Right lobe of liver (tissue), 6 donors: ENCODE measurements at regions not wholly inside any gene's neighbourhood (a gene's known extent, or its start where the extent isn't known, plus 50 kb on each side); places are given as distances from the start of the nearest gene placed in this dataset.
A peak's percentile ranks its signal among the peaks of the same experiment; 100 is the strongest.
"Not testable (repeated sequence)": the region's sequence is repeated elsewhere in the genome, so short reads cannot be mapped to it uniquely, and the experiment has no call there.

ENCODE experiments used
- ATAC-seq, 4 donors: fragments of 200-7000 bp; cut with Tn5 transposase; one replicate each; pipeline ENCODE4 v1.9.1; 2020; ENCODE audit warnings: mild to moderate bottlenecking in 4 of 4, moderate library complexity in 4 of 4
- DNase-seq, 3 donors: peaks; one replicate each; pipeline ENCODE4 v3.0.0-alpha.2; 2020
- H3K27ac ChIP-seq, 3 donors: fragments of 200-600 bp; one replicate each; pipeline ENCODE4 v1.8.0; 2022
- H3K27me3 ChIP-seq, 2 donors: fragments of 200-600 bp; one replicate each; pipeline ENCODE4 v1.8.0; 2022
- H3K36me3 ChIP-seq, 4 donors: fragments of 200-600 bp; sonication (generic) in 1 of 4; one replicate each; pipeline versions ENCODE4 v1.5.1 to v1.8.0; 2017 to 2022; ENCODE audit warnings: control low read depth in 1 of 4
- H3K4me1 ChIP-seq, 4 donors: fragments of 200-600 bp; sonication (generic) in 1 of 4; one replicate each; pipeline versions ENCODE4 v1.5.1 to v1.8.0; 2017 to 2022; ENCODE audit warnings: control low read depth in 1 of 4
- H3K4me3 ChIP-seq, 3 donors: fragments of 200-600 bp; one replicate each; pipeline ENCODE4 v1.8.0; 2022
- H3K9me3 ChIP-seq, 4 donors: fragments of 200-600 bp; sonication (generic) in 1 of 4; one replicate each; pipeline versions ENCODE4 v1.5.1 to v1.8.0; 2017 to 2022; ENCODE audit warnings: control low read depth in 1 of 4
- POLR2A ChIP-seq: fragments of 450-650 bp; IDR thresholded peaks from one replicate; pipeline ENCODE4 v1.6.1; 2017; ENCODE audit warnings: antibody characterized with exemption, mild to moderate bottlenecking
- WGBS: methylation state at CpG from one replicate; pipeline ENCODE4 v1.1.6; 2018; ENCODE audit warnings: low coverage, low lambda C conversion rate; ENCODE audit not compliant: insufficient coverage; ENCODE audit errors: missing lambda C conversion rate; 5-methylcytosine and 5-hydroxymethylcytosine counted together
- intact Hi-C, 2 donors: fragments of 100-400 bp; cut with DNase I; formaldehyde crosslinking; loops; one replicate each; pipeline versions ENCODE4 v1.11.2 to v1.14.1; 2022
- TF ChIP-seq, protein P1 (sequence below), 4 donors: fragments of 200-600 bp in 3 of 4; fragments of 450-650 bp in 1 of 4; IDR thresholded peaks; one replicate each; pipeline versions ENCODE4 v1.5.1 to v1.8.0; 2016 to 2022; ENCODE audit warnings: antibody characterized with exemption in 4 of 4, mild to moderate bottlenecking in 2 of 4
- donor health status: DM: no; HTN: yes; CAD: no.
- donor health status: DM: no; HTN: no; CAD: no.
- donor health status: DM: no; HTN: no; CAD: no.
- donor health status: DM: no; HTN: yes; CAD: no.
- donor health status: DM: no; HTN: yes; CAD: no.

DNA sequence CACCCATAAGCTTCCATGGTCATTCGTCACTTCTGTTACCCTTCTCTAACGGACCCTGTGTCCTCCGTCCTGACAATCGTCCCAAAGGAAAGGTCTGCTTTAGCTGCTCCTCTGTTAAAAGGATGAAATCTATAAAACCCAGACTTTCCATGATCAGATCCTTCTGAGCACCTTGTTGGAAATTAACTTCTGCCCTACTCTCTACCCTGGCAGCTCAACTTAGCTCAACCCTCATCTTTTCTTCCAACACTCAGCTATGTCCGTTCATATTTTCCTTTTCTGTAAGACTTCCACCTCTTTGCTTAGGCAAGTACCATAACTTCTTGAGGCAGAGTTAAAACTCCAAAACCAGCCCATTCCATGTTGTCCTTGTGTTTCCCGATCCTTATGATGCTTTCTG is 205.4 kb downstream of the SPATA31A6 start:
- H3K4me1 ChIP-seq: no peaks in the 10 kb centered on the region
- H3K27me3 ChIP-seq: no peaks in the 10 kb centered on the region
- no peak overlapping the region for H3K4me3 ChIP-seq
- peak; percentile 22 to 48 (median 27) for ATAC-seq
- intact Hi-C loops: no loop called here
- no peaks in the 10 kb centered on the region for H3K9me3 ChIP-seq
- no peak for DNase-seq
- TF ChIP-seq, protein P1, sequence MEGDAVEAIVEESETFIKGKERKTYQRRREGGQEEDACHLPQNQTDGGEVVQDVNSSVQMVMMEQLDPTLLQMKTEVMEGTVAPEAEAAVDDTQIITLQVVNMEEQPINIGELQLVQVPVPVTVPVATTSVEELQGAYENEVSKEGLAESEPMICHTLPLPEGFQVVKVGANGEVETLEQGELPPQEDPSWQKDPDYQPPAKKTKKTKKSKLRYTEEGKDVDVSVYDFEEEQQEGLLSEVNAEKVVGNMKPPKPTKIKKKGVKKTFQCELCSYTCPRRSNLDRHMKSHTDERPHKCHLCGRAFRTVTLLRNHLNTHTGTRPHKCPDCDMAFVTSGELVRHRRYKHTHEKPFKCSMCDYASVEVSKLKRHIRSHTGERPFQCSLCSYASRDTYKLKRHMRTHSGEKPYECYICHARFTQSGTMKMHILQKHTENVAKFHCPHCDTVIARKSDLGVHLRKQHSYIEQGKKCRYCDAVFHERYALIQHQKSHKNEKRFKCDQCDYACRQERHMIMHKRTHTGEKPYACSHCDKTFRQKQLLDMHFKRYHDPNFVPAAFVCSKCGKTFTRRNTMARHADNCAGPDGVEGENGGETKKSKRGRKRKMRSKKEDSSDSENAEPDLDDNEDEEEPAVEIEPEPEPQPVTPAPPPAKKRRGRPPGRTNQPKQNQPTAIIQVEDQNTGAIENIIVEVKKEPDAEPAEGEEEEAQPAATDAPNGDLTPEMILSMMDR (IDR thresholded peaks at IDR 0.05): no peak
- no peak for TF ChIP-seq POLR2A
- WGBS: 46% methylated on average over 6 of the region's 6 CpGs
- H3K36me3 ChIP-seq: no peaks in the 10 kb centered on the region
- H3K27ac ChIP-seq: no peak overlapping the region

DNA sequence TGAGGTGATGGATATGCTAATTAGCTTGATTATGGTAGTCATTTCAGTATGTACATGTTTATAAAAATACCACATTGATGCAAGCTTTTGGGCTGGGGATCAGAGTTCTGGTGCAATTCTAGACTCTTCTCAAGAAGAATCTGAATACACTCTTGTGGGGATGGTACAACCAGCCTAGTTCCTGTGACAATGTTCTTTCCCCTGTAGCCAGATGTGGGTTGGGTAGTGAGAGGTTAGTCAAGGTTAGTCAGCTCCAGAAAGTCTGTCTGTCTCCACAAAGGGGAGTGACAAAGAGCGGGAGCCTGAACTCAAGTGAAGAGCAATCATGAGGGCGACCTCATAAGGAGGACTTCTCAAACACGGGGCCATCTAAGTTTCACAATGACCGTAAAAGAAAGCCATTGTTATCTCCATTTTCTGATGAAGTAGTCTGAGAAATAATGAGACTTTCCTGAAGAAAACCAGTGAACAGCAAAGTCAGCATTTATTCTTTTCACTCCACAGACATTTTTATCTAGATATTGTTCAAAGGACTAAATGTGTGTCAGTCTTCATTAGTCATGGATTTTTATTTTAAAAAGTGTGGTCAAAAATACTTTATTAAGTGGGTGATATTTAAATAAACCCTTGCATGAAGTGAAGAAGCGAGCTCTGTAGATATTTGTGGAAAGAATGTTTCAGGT is 209.5 kb downstream of the SPATA31A6 start:
- H3K36me3 ChIP-seq, H3K27ac ChIP-seq, H3K4me1 ChIP-seq, DNase-seq, ATAC-seq, H3K9me3 ChIP-seq, intact Hi-C loops, H3K27me3 ChIP-seq, H3K4me3 ChIP-seq: not testable (repeated sequence)
- WGBS: 35% methylated on average over 4 of the region's 5 CpGs

DNA sequence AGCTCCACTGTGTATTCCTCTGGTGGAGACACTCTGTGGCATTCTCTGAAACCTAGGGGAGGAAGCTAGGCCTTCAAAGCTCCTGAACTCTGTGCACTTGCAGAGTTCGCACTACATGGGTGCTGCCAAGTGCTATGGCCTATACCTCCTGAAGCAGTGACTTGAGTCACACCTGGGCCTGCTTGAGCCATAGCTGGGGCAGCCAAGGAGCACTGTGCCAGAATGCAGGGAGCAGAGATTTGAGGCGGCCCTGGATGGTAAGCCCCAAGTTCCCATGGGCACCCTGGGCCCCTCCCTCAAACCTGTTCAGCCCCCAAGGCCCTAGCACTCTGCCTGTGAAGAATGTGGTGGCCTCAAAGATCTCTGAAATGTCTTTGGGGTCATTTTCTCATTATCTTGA is 212.9 kb downstream of the SPATA31A6 start:
- WGBS: 88% methylated on average over 1 of the region's 2 CpGs
- no peaks in the 10 kb centered on the region for H3K4me1 ChIP-seq
- H3K9me3 ChIP-seq: no peaks in the 10 kb centered on the region
- DNase-seq: no peak
- TF ChIP-seq, protein P1 (IDR thresholded peaks at IDR 0.05): no peak
- TF ChIP-seq POLR2A: no peak
- peak in 2 of 4 donors; percentile 9 to 33 for ATAC-seq
- no peak overlapping the region for H3K27ac ChIP-seq
- no peaks in the 10 kb centered on the region for H3K27me3 ChIP-seq
- H3K36me3 ChIP-seq: no peaks in the 10 kb centered on the region
- intact Hi-C loops: no loop called here
- no peak overlapping the region for H3K4me3 ChIP-seq

DNA sequence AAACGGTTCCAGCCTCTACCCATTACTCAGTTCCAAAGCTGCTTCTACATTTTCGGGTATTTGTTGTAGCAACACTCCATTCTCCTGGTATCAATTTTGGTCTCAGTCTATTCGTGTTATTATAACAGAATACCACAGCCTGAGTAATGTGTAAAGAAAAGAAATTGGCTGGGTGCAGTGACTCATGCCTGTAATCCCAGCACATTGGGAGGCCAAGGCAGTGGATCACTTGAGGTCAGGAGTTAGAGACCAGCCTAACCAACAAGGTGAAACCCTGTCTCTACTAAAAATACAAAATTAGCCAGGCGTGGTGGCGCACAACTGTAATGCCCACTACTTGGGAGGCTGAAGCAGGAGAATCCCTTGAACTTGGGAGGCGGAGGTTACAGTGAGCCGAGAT is 213.9 kb downstream of the SPATA31A6 start:
- H3K4me3 ChIP-seq, ATAC-seq, H3K27ac ChIP-seq, H3K9me3 ChIP-seq, H3K27me3 ChIP-seq, DNase-seq, intact Hi-C loops, H3K36me3 ChIP-seq, H3K4me1 ChIP-seq: not testable (repeated sequence)
- 54% methylated on average over 7 of the region's 7 CpGs for WGBS

DNA sequence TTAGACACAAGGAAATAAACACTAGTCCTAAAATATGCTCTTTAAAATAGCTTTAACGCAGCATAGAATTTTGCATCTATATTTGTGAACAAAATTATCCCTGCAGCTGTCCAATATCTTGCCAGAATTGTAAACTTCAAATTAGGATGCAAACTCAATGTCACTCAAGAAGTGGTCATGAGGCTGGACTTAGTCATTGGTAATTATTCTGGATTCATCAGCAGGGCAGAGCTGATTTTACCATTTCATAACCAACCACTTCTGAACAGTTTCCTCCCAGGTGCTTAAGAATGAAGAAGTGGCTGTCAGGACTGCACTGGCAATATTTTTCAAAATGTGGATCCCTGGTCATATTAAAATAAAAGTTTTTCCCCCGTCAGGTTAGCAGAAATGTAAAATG is 219.5 kb downstream of the SPATA31A6 start:
- H3K4me3 ChIP-seq, intact Hi-C loops, H3K9me3 ChIP-seq, H3K4me1 ChIP-seq, ATAC-seq, H3K27me3 ChIP-seq, H3K36me3 ChIP-seq, H3K27ac ChIP-seq, DNase-seq: not testable (repeated sequence)
- 43% methylated on average over 2 of the region's 2 CpGs for WGBS

DNA sequence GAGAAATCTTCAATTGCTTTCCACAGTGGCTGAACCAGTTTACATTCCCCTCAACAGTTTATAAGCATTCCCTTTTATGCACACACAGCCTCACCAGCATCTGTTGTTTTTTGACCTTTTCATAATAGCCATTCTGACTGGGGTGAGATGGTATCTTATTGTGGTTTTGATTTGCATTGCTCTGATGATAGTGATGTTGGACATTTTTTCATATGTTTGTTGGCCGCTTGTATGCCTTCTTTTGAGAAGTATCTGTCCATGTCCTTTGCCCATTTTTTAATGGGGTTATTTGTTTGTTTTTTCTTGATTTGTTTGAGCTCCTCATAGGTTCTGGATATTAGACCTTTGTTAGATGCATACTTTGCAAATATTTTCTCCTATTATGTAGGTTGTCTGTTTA is 226.1 kb downstream of the SPATA31A6 start:
- intact Hi-C loops, H3K27me3 ChIP-seq: not testable (repeated sequence)
- WGBS: 60% methylated on average over 1 of the region's 1 CpG

DNA sequence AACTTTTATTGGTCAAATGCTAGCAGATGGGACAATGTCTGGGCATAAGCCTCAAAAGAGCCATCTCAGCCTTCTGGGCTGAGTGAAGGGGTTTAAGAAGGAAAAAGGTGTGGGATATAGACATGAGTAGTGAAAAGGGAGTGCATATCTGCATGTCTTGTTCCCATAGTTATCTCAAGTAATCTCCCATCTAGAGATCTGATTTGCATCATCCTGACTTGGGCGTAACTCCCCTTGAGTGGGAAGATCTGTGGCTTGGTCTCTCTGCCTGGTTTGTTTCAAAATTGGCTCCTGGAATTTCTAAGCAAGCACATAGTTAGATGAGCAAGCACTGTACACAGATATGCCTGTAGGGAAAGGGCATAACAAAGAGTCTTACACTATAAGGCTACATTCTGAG is 228.9 kb downstream of the SPATA31A6 start:
- ATAC-seq, intact Hi-C loops, H3K27ac ChIP-seq, H3K36me3 ChIP-seq, H3K4me1 ChIP-seq, DNase-seq, H3K27me3 ChIP-seq, H3K9me3 ChIP-seq, H3K4me3 ChIP-seq: not testable (repeated sequence)
- WGBS: 71% methylated on average over 1 of the region's 1 CpG

More for the DNA sequence above, 226.1 kb downstream of the SPATA31A6 start:
- not testable (repeated sequence) for H3K36me3 ChIP-seq, DNase-seq, H3K4me1 ChIP-seq, H3K4me3 ChIP-seq, ATAC-seq, H3K9me3 ChIP-seq, H3K27ac ChIP-seq

DNA sequence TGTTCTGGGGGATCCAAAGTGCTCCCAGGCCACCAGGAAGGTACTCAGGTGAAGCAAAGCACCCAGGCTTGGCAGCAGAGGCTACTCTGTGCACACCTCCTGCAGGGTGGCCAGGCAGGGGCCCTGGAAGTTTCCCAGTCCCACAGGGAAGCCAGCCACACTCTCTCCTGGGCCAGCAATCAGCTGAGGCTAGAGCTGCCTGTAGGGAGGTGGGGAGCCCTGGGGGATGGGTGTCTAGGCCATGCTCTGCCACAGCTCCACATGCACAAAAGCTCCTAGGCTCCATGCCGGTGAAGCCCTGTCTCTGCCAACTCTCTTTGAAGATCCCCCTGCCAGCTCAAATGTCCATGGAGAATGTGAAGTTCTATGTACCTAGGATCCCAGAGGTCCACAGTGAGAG is 231.4 kb downstream of the SPATA31A6 start:
- H3K4me3 ChIP-seq, H3K27me3 ChIP-seq, H3K4me1 ChIP-seq, H3K27ac ChIP-seq, H3K9me3 ChIP-seq, DNase-seq, H3K36me3 ChIP-seq, intact Hi-C loops: not testable (repeated sequence)
- peak in 2 of 4 donors; percentile 28 to 55 for ATAC-seq
- no CpG with 5 or more reads among the region's 1 CpG for WGBS

DNA sequence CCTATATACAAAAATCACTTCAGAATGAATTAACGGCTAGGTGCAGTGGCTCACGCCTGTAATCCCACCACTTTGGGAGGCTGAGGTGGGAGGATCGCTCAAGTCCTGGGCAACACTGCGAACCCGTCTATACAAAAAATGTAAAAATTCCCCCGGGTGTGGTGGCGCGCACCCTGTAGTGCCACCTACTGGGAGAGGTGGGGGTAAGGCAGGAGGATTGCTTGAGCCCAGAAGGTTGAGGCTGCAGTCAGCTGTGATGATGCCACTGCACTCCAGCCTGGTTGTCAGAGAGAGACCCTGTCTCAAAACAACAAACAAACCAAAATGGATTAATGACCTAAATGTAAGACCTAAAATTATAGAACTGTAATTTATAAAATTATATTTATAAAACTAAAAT is 236.2 kb downstream of the SPATA31A6 start:
- H3K9me3 ChIP-seq, H3K27me3 ChIP-seq, H3K4me3 ChIP-seq, H3K27ac ChIP-seq, DNase-seq, H3K4me1 ChIP-seq, H3K36me3 ChIP-seq, intact Hi-C loops, ATAC-seq: not testable (repeated sequence)
- WGBS: no CpG with 5 or more reads among the region's 8 CpGs

DNA sequence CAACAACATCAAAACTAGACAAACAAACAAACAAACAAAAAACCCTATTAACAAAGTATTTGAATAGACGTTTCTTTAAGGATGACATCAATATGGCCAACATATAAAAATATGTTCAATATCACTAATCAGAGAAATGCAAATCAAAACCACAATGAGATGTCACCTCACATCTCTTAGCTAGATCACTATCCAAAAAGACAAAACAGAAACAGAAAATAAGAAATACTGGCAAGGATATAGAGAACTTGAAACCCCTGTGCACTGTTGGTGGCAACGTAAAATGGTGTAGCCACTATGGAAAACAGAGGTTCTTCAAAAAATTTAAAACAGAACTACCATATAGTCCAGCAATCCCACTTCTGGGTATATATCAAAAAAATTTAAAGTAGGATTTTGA is 236.9 kb downstream of the SPATA31A6 start:
- H3K9me3 ChIP-seq, H3K27me3 ChIP-seq, DNase-seq, H3K4me1 ChIP-seq, H3K36me3 ChIP-seq, intact Hi-C loops, H3K27ac ChIP-seq, H3K4me3 ChIP-seq, ATAC-seq: not testable (repeated sequence)
- 24% methylated on average over 2 of the region's 2 CpGs for WGBS
